ENCODE measurements at regions not wholly inside any gene's neighbourhood (a gene's known extent, or its start where the extent isn't known, plus 50 kb on each side); places are given as distances from the start of the nearest gene placed in this dataset.

- TF ChIP-seq, protein P1, sequence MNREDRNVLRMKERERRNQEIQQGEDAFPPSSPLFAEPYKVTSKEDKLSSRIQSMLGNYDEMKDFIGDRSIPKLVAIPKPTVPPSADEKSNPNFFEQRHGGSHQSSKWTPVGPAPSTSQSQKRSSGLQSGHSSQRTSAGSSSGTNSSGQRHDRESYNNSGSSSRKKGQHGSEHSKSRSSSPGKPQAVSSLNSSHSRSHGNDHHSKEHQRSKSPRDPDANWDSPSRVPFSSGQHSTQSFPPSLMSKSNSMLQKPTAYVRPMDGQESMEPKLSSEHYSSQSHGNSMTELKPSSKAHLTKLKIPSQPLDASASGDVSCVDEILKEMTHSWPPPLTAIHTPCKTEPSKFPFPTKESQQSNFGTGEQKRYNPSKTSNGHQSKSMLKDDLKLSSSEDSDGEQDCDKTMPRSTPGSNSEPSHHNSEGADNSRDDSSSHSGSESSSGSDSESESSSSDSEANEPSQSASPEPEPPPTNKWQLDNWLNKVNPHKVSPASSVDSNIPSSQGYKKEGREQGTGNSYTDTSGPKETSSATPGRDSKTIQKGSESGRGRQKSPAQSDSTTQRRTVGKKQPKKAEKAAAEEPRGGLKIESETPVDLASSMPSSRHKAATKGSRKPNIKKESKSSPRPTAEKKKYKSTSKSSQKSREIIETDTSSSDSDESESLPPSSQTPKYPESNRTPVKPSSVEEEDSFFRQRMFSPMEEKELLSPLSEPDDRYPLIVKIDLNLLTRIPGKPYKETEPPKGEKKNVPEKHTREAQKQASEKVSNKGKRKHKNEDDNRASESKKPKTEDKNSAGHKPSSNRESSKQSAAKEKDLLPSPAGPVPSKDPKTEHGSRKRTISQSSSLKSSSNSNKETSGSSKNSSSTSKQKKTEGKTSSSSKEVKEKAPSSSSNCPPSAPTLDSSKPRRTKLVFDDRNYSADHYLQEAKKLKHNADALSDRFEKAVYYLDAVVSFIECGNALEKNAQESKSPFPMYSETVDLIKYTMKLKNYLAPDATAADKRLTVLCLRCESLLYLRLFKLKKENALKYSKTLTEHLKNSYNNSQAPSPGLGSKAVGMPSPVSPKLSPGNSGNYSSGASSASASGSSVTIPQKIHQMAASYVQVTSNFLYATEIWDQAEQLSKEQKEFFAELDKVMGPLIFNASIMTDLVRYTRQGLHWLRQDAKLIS (CRISPR knock-in tag; IDR thresholded peaks at IDR 0.05), result no peak
- TF ChIP-seq THAP7 (CRISPR knock-in tag; IDR thresholded peaks at IDR 0.05) (no peak), ATAD3A (CRISPR knock-in tag; IDR thresholded peaks at IDR 0.05) (no peak)
- TF ChIP-seq, protein P2, sequence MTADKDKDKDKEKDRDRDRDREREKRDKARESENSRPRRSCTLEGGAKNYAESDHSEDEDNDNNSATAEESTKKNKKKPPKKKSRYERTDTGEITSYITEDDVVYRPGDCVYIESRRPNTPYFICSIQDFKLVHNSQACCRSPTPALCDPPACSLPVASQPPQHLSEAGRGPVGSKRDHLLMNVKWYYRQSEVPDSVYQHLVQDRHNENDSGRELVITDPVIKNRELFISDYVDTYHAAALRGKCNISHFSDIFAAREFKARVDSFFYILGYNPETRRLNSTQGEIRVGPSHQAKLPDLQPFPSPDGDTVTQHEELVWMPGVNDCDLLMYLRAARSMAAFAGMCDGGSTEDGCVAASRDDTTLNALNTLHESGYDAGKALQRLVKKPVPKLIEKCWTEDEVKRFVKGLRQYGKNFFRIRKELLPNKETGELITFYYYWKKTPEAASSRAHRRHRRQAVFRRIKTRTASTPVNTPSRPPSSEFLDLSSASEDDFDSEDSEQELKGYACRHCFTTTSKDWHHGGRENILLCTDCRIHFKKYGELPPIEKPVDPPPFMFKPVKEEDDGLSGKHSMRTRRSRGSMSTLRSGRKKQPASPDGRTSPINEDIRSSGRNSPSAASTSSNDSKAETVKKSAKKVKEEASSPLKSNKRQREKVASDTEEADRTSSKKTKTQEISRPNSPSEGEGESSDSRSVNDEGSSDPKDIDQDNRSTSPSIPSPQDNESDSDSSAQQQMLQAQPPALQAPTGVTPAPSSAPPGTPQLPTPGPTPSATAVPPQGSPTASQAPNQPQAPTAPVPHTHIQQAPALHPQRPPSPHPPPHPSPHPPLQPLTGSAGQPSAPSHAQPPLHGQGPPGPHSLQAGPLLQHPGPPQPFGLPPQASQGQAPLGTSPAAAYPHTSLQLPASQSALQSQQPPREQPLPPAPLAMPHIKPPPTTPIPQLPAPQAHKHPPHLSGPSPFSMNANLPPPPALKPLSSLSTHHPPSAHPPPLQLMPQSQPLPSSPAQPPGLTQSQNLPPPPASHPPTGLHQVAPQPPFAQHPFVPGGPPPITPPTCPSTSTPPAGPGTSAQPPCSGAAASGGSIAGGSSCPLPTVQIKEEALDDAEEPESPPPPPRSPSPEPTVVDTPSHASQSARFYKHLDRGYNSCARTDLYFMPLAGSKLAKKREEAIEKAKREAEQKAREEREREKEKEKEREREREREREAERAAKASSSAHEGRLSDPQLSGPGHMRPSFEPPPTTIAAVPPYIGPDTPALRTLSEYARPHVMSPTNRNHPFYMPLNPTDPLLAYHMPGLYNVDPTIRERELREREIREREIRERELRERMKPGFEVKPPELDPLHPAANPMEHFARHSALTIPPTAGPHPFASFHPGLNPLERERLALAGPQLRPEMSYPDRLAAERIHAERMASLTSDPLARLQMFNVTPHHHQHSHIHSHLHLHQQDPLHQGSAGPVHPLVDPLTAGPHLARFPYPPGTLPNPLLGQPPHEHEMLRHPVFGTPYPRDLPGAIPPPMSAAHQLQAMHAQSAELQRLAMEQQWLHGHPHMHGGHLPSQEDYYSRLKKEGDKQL (CRISPR knock-in tag; IDR thresholded peaks at IDR 0.05; ENCODE audit: low read depth), result no peak
Observed at GRCh38 chr16:7167626-7168025, 165.0 kb upstream of the RBFOX1 start (continued).

Data from HepG2 (cell line).